ENCODE measurements at regions not wholly inside any gene's neighbourhood (a gene's known extent, or its start where the extent isn't known, plus 50 kb on each side); places are given as distances from the start of the nearest gene placed in this dataset.

- DNase-seq (ENCODE audit: low read depth), result no peak
These were observed 321.9 kb upstream of the RASGRP1 start for GRCh38 chr15:38886315-38887163.

GRCh38 chr15:38888701-38889221 is 324.1 kb upstream of the RASGRP1 start:
- no peak for DNase-seq (ENCODE audit: low read depth)

- no peak for DNase-seq (ENCODE audit: low read depth)
These were observed 325.6 kb upstream of the RASGRP1 start for GRCh38 chr15:38890194-38890593.

GRCh38 chr15:38893925-38894242 is 329.3 kb upstream of the RASGRP1 start:
- no peak for DNase-seq (ENCODE audit: low read depth)

GRCh38 chr15:38894243-38894948 is 329.8 kb upstream of the RASGRP1 start:
- no peak for DNase-seq (ENCODE audit: low read depth)

- no peak for DNase-seq (ENCODE audit: low read depth)
These were observed 331.0 kb upstream of the RASGRP1 start for GRCh38 chr15:38895326-38896255.

- DNase-seq (ENCODE audit: low read depth), result no peak
These were observed 332.0 kb upstream of the RASGRP1 start for GRCh38 chr15:38896647-38897046.

- DNase-seq (ENCODE audit: low read depth), result no peak
These were observed 332.9 kb upstream of the RASGRP1 start for GRCh38 chr15:38897551-38897950.

GRCh38 chr15:38898236-38898635 is 333.6 kb upstream of the RASGRP1 start:
- no peak for DNase-seq (ENCODE audit: low read depth)

- no peak for DNase-seq (ENCODE audit: low read depth)
These were observed 334.7 kb upstream of the RASGRP1 start for GRCh38 chr15:38899300-38899699.

- no peak for DNase-seq (ENCODE audit: low read depth)
These were observed 339.7 kb upstream of the RASGRP1 start for GRCh38 chr15:38904298-38904697.

- no peak for DNase-seq (ENCODE audit: low read depth)
These were observed 341.0 kb upstream of the RASGRP1 start for GRCh38 chr15:38905632-38906031.

GRCh38 chr15:38920966-38921365 is 356.4 kb upstream of the RASGRP1 start:
- no peak for DNase-seq (ENCODE audit: low read depth)

- DNase-seq (ENCODE audit: low read depth), result no peak
These were observed 356.9 kb upstream of the RASGRP1 start for GRCh38 chr15:38921471-38921870.

- DNase-seq (ENCODE audit: low read depth), result no peak
These were observed 363.8 kb upstream of the RASGRP1 start for GRCh38 chr15:38928431-38928830.

GRCh38 chr15:38930851-38931572 is 366.4 kb upstream of the RASGRP1 start:
- DNase-seq (ENCODE audit: low read depth), result no peak

- no peak for DNase-seq (ENCODE audit: low read depth)
These were observed 376.9 kb upstream of the RASGRP1 start for GRCh38 chr15:38941399-38941953.

GRCh38 chr15:38944536-38944935 is 379.9 kb upstream of the RASGRP1 start:
- no peak for DNase-seq (ENCODE audit: low read depth)

GRCh38 chr15:38945551-38946298 is 381.1 kb upstream of the RASGRP1 start:
- DNase-seq (ENCODE audit: low read depth), result no peak

GRCh38 chr15:38954090-38954489 is 389.5 kb upstream of the RASGRP1 start:
- DNase-seq (ENCODE audit: low read depth), result no peak

GRCh38 chr15:38961456-38961855 is 396.8 kb upstream of the RASGRP1 start:
- DNase-seq (ENCODE audit: low read depth), result no peak
